ENCODE measurements at regions not wholly inside any gene's neighbourhood (a gene's known extent, or its start where the extent isn't known, plus 50 kb on each side); places are given as distances from the start of the nearest gene placed in this dataset.

GRCh38 chr17:53106886-53107285 is 715.8 kb upstream of the KIF2B start:
- Histone ChIP-seq H3K4me3 (ENCODE audit: insufficient read depth, low read depth, low read length) (no peak overlapping the region), H4K20me1 (ENCODE audit: insufficient read depth, low read length) (no peaks in the 10 kb centered on the region), H2AK9ac (replicated peaks; ENCODE audit: low read depth, low read length, poor library complexity) (no peak overlapping the region), H3K18ac (ENCODE audit: low read depth, low read length) (no peak overlapping the region), H3K27me3 (ENCODE audit: control insufficient read depth, insufficient read depth, low read length) (no peaks in the 10 kb centered on the region), H2BK20ac (ENCODE audit: low read depth, low read length) (no peak overlapping the region), H3K14ac (replicated peaks; ENCODE audit: low read depth, low read length) (no peak overlapping the region), H3K4me2 (ENCODE audit: low read depth, low read length) (no peak overlapping the region), H2AFZ (replicated peaks; ENCODE audit: low read length, poor library complexity) (no peak overlapping the region), H3K9me1 (ENCODE audit: insufficient read depth, low read length) (no peaks in the 10 kb centered on the region), H3K27ac (ENCODE audit: insufficient read depth, low read length) (no peak overlapping the region), H4K91ac (ENCODE audit: insufficient read depth, low read depth, low read length) (no peak overlapping the region), H3K36me3 (ENCODE audit: control insufficient read depth, insufficient read depth, low read length) (no peaks in the 10 kb centered on the region), H3K79me1 (ENCODE audit: low read depth in 1 of 2, low read length in 2 of 2) (no peaks in the 10 kb centered on the region), H3K56ac (ENCODE audit: extremely low read depth, insufficient read depth, low read length) (no peak overlapping the region), H2BK15ac (ENCODE audit: low read depth, low read length) (no peak overlapping the region), H2BK5ac (ENCODE audit: low read depth, low read length, poor library complexity, severe bottlenecking) (no peak overlapping the region), H2BK120ac (ENCODE audit: low read depth, low read length) (no peak overlapping the region), H2AK5ac (ENCODE audit: low read depth, low read length) (no peak overlapping the region), H3K4me1 (ENCODE audit: control insufficient read depth, insufficient read depth, low read length) (no peaks in the 10 kb centered on the region), H3K4ac (ENCODE audit: low read depth, low read length) (no peak overlapping the region), H3K9me3 (ENCODE audit: control insufficient read depth, insufficient read depth, low read length) (peaks cover 5% of the 10 kb centered on the region), H4K5ac (ENCODE audit: low read depth, low read length) (no peak overlapping the region), H4K8ac (ENCODE audit: low read depth in 2 of 2, low read length in 2 of 2) (no peak overlapping the region), H3K9ac (ENCODE audit: low read depth, low read length) (no peak overlapping the region), H3K23ac (ENCODE audit: low read depth, low read length) (no peak overlapping the region)
- no peak for TF ChIP-seq BHLHE40 (IDR thresholded peaks at IDR 0.05; ENCODE audit: low read depth, low read length)
- no peak for TF ChIP-seq ELK1 (IDR thresholded peaks at IDR 0.05; ENCODE audit: borderline replicate concordance, low read depth, low read length)
- TF ChIP-seq SMC3 (IDR thresholded peaks at IDR 0.05; ENCODE audit: low read depth, low read length) = no peak
- no peak for TF ChIP-seq MAFK (IDR thresholded peaks at IDR 0.05; ENCODE audit: low read depth, low read length)
- no peak for TF ChIP-seq POLR2A (IDR thresholded peaks at IDR 0.05; ENCODE audit: low read depth, low read length)
- no peak for TF ChIP-seq FOS (IDR thresholded peaks at IDR 0.05; ENCODE audit: low read depth, low read length)
- no peak for TF ChIP-seq CHD1 (IDR thresholded peaks at IDR 0.05; ENCODE audit: low read depth, low read length)
- TF ChIP-seq RCOR1 (IDR thresholded peaks at IDR 0.05; ENCODE audit: insufficient replicate concordance, low read length) = no peak
- no peak for TF ChIP-seq USF2 (IDR thresholded peaks at IDR 0.05; ENCODE audit: low read depth, low read length)
- TF ChIP-seq NFE2L2 (IDR thresholded peaks at IDR 0.05; ENCODE audit: low read depth, low read length) = no peak
- TF ChIP-seq RFX5 (IDR thresholded peaks at IDR 0.05; ENCODE audit: low read depth, low read length) = no peak
- dilution Hi-C loops (cut with HindIII; ENCODE audit: low sequenced_read_pairs, unreplicated experiment) (no loop called here), intact Hi-C loops (cut with micrococcal nuclease) (no loop called here), in situ Hi-C loops (cut with MboI; ENCODE audit: low sequenced_read_pairs) (no loop called here)
- CTCF ChIA-PET = no interaction called here
- POLR2A ChIA-PET (ENCODE audit: unreplicated experiment) = no interaction called here
- no TSS peak for BruUV-seq (replicated peaks)
- DNase-seq (no peak), ATAC-seq (ENCODE audit: low read depth) (no peak)

Measured in IMR-90 (cell line).